Gastroesophageal sphincter (tissue), 3 donors: ENCODE measurements at regions not wholly inside any gene's neighbourhood (a gene's known extent, or its start where the extent isn't known, plus 50 kb on each side); places are given as distances from the start of the nearest gene placed in this dataset.

Source experiments
- EP300 ChIP-seq: sonication (generic); formaldehyde crosslinking; IDR thresholded peaks from one replicate; pipeline ENCODE4 v1.6.1; 2017; ENCODE audit warnings: antibody characterized with exemption, mild to moderate bottlenecking
- POLR2A ChIP-seq, 2 donors: fragments of 450-650 bp; IDR thresholded peaks; one replicate each; pipeline ENCODE4 v1.6.1; 2017; ENCODE audit warnings: antibody characterized with exemption in 2 of 2, mild to moderate bottlenecking in 2 of 2, moderate library complexity in 1 of 2
- TF ChIP-seq, protein P1 (sequence below), 4 experiments: fragments of 200-600 bp in 2 of 4; fragments of 450-650 bp in 2 of 4; sonication (generic) in 1 of 4; IDR thresholded peaks; one replicate each; pipeline ENCODE4 v1.5.1; 2017 to 2019; ENCODE audit warnings: antibody characterized with exemption in 4 of 4, mild to moderate bottlenecking in 2 of 4, moderate library complexity in 2 of 4

DNA sequence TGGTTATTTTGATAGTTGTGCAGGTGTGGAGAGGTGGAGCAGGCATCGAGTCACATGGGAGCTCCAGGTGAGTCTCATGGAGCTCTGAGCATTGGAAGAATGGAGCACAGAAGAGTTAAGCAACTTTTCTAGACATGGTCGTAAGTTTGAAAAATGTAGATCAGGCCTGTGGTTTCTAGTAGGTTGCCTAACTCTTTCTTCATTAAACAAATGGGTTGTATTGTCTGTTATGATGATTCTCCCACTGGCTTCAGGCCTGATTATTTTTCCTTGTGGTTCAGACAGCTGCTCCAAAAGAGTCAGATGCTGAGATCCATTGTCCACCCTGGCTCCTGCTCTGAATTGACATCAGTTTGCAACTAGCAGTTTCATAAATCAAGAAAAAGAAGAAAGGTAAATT is 80.3 kb upstream of the RPS23 start:
- TF ChIP-seq, protein P1, sequence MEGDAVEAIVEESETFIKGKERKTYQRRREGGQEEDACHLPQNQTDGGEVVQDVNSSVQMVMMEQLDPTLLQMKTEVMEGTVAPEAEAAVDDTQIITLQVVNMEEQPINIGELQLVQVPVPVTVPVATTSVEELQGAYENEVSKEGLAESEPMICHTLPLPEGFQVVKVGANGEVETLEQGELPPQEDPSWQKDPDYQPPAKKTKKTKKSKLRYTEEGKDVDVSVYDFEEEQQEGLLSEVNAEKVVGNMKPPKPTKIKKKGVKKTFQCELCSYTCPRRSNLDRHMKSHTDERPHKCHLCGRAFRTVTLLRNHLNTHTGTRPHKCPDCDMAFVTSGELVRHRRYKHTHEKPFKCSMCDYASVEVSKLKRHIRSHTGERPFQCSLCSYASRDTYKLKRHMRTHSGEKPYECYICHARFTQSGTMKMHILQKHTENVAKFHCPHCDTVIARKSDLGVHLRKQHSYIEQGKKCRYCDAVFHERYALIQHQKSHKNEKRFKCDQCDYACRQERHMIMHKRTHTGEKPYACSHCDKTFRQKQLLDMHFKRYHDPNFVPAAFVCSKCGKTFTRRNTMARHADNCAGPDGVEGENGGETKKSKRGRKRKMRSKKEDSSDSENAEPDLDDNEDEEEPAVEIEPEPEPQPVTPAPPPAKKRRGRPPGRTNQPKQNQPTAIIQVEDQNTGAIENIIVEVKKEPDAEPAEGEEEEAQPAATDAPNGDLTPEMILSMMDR (IDR thresholded peaks at IDR 0.05) = no peak
- TF ChIP-seq EP300 = no peak
- TF ChIP-seq POLR2A (IDR thresholded peaks at IDR 0.05) = no peak
